Neural progenitor cell (in vitro differentiated cells): ENCODE measurements at regions not wholly inside any gene's neighbourhood (a gene's known extent, or its start where the extent isn't known, plus 50 kb on each side); places are given as distances from the start of the nearest gene placed in this dataset.

ENCODE experiments used
- DNase-seq: peaks from one replicate; pipeline ENCODE4 v3.0.0-alpha.2; 2016; ENCODE audit warnings: low spot score
- H2AFZ ChIP-seq: fragments of 200-600 bp; sonication (generic); replicated peaks from 2 replicates; pipeline ENCODE4 v1.6.1; 2016; ENCODE audit warnings: antibody characterized with exemption
- H3F3A ChIP-seq: fragments of 200-600 bp; sonication (generic); 2 replicates; pipeline ENCODE4 v1.6.1; 2016; ENCODE audit warnings: antibody characterized with exemption, low read depth
- H3K27ac ChIP-seq: fragments of 200-600 bp; sonication (generic); 2 replicates; pipeline ENCODE4 v1.5.1; 2016; ENCODE audit warnings: mild to moderate bottlenecking
- H3K27me3 ChIP-seq: fragments of 200-600 bp; sonication (generic); 2 replicates; pipeline ENCODE4 v1.6.1; 2016; ENCODE audit warnings: mild to moderate bottlenecking, moderate library complexity
- H3K36me3 ChIP-seq: fragments of 200-600 bp; sonication (generic); 2 replicates; pipeline ENCODE4 v1.5.1; 2016
- H3K4me1 ChIP-seq: fragments of 200-600 bp; sonication (generic); 2 replicates; pipeline ENCODE4 v1.6.1; 2016; ENCODE audit warnings: mixed run types
- H3K4me2 ChIP-seq: fragments of 200-600 bp; sonication (generic); 2 replicates; pipeline ENCODE4 v1.6.1; 2016
- H3K4me3 ChIP-seq: fragments of 200-600 bp; sonication (generic); 2 replicates; pipeline ENCODE4 v1.5.1; 2016
- H3K79me2 ChIP-seq: fragments of 200-600 bp; sonication (generic); 2 replicates; pipeline ENCODE4 v1.6.1; 2016; ENCODE audit warnings: low read depth
- H3K9ac ChIP-seq: fragments of 200-600 bp; sonication (generic); 2 replicates; pipeline ENCODE4 v1.6.1; 2016
- H3K9me3 ChIP-seq: fragments of 200-600 bp; sonication (generic); 2 replicates; pipeline ENCODE4 v1.5.1; 2016; ENCODE audit warnings: low read depth
- H4K20me1 ChIP-seq: fragments of 200-600 bp; sonication (generic); 2 replicates; pipeline ENCODE4 v1.6.1; 2016; ENCODE audit warnings: low read depth
- H3K27ac Mint-ChIP-seq: 3 replicates; pipeline ENCODE4 v1.8.0; 2021; ENCODE audit warnings: mixed read lengths
- H3K27me3 Mint-ChIP-seq: 2 replicates; pipeline ENCODE4 v1.8.0; 2022; ENCODE audit warnings: low read depth, mild to moderate bottlenecking, inconsistent platforms, moderate library complexity, mixed read lengths; ENCODE audit not compliant: insufficient read depth
- H3K36me3 Mint-ChIP-seq: 3 replicates; pipeline ENCODE4 v1.8.0; 2021; ENCODE audit warnings: mixed read lengths
- H3K4me1 Mint-ChIP-seq: 3 replicates; pipeline ENCODE4 v1.8.0; 2021; ENCODE audit warnings: mixed read lengths
- H3K4me3 Mint-ChIP-seq: 3 replicates; pipeline ENCODE4 v1.8.0; 2021; ENCODE audit warnings: mild to moderate bottlenecking, moderate library complexity, mixed read lengths
- H3K9me3 Mint-ChIP-seq: 3 replicates; pipeline ENCODE4 v1.8.0; 2020; ENCODE audit warnings: mixed read lengths
- EZH2 ChIP-seq: fragments of 200-600 bp; sonication (generic); IDR thresholded peaks from 2 replicates; pipeline ENCODE4 v1.6.1; 2017; ENCODE audit warnings: antibody characterized with exemption, mild to moderate bottlenecking, moderate library complexity
- EZH2phosphoT487 ChIP-seq: fragments of 200-600 bp; sonication (generic); IDR thresholded peaks from 2 replicates; pipeline ENCODE4 v1.6.1; 2017; ENCODE audit warnings: antibody characterized with exemption
- TF ChIP-seq, protein P1 (sequence below): fragments of 200-600 bp; sonication (generic); IDR thresholded peaks from 2 replicates; pipeline ENCODE4 v1.5.1; 2017; ENCODE audit warnings: antibody characterized with exemption, mild to moderate bottlenecking

DNA sequence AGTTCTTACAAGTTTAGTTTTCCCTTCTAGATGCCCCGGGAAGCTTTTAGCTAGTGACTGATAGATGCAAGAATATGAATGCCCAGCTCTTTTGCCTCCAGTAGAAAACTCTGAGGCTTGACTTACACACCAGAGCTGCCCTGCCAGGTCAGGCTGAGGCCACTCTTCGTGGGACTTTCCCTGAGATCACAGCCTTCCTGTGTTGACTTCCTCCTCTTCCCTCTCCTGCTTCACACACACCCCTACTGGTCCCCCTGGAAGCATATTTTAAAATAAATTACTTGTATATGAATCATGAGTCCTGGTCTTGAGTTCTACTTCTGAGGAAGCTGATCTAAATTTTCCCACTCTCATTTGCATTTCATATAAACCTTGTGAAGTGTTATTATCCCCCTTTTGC, 413.7 kb downstream of the PDCD6IP start:
- H3K27me3 ChIP-seq: no peaks in the 10 kb centered on the region
- no peaks in the 10 kb centered on the region for H3K36me3 ChIP-seq
- H3K27ac Mint-ChIP-seq: no peak overlapping the region
- H3K9me3 Mint-ChIP-seq: no peaks in the 10 kb centered on the region
- no peak overlapping the region for H3K4me3 Mint-ChIP-seq
- no peak overlapping the region for H3K27ac ChIP-seq
- peaks cover 12% of the 10 kb centered on the region for H3K4me1 ChIP-seq
- TF ChIP-seq, protein P1, sequence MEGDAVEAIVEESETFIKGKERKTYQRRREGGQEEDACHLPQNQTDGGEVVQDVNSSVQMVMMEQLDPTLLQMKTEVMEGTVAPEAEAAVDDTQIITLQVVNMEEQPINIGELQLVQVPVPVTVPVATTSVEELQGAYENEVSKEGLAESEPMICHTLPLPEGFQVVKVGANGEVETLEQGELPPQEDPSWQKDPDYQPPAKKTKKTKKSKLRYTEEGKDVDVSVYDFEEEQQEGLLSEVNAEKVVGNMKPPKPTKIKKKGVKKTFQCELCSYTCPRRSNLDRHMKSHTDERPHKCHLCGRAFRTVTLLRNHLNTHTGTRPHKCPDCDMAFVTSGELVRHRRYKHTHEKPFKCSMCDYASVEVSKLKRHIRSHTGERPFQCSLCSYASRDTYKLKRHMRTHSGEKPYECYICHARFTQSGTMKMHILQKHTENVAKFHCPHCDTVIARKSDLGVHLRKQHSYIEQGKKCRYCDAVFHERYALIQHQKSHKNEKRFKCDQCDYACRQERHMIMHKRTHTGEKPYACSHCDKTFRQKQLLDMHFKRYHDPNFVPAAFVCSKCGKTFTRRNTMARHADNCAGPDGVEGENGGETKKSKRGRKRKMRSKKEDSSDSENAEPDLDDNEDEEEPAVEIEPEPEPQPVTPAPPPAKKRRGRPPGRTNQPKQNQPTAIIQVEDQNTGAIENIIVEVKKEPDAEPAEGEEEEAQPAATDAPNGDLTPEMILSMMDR: no peak
- no peak for TF ChIP-seq EZH2phosphoT487
- TF ChIP-seq EZH2: no peak
- no peaks in the 10 kb centered on the region for H3K79me2 ChIP-seq
- H3K4me1 Mint-ChIP-seq: peaks cover 32% of the 10 kb centered on the region
- H3K9ac ChIP-seq: no peak overlapping the region
- peaks cover 7% of the 10 kb centered on the region for H3K27me3 Mint-ChIP-seq
- H3K36me3 Mint-ChIP-seq: no peaks in the 10 kb centered on the region
- no peaks in the 10 kb centered on the region for H3K9me3 ChIP-seq
- H2AFZ ChIP-seq: no peak overlapping the region
- no peaks in the 10 kb centered on the region for H3F3A ChIP-seq
- H3K4me3 ChIP-seq: no peak overlapping the region
- no peaks in the 10 kb centered on the region for H4K20me1 ChIP-seq
- no peak overlapping the region for H3K4me2 ChIP-seq
- no peak for DNase-seq

DNA sequence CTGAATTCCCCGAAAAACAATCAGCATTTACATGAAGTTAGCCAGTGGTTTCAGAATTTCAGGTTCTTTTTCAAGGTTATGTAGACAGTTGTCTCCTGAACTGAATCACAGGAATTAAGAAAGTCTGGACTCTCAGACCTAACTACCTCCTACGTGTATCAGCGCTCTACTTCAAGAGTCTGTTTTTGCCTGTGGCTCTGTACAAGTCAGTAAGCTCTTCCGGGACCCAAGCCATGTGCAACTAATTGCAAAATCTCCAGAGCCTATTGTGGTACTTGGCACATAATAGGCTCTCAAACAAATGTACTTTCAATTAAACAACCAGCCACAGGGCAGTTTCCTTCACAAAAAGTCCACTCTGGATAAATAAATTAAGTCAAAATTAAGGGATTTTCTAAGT, 414.2 kb downstream of the PDCD6IP start:
- H3K9me3 ChIP-seq: no peaks in the 10 kb centered on the region
- H3K4me2 ChIP-seq: no peak overlapping the region
- H3K79me2 ChIP-seq: no peaks in the 10 kb centered on the region
- no peak overlapping the region for H3K27ac Mint-ChIP-seq
- no peaks in the 10 kb centered on the region for H3K27me3 ChIP-seq
- H3K36me3 ChIP-seq: no peaks in the 10 kb centered on the region
- H2AFZ ChIP-seq: no peak overlapping the region
- H3K4me3 ChIP-seq: no peak overlapping the region
- H3K4me1 Mint-ChIP-seq: peaks cover 32% of the 10 kb centered on the region
- no peak overlapping the region for H3K9ac ChIP-seq
- no peak overlapping the region for H3K27ac ChIP-seq
- TF ChIP-seq, protein P1: no peak
- no peak for TF ChIP-seq EZH2
- no peak for TF ChIP-seq EZH2phosphoT487
- no peak overlapping the region for H3K4me3 Mint-ChIP-seq
- H3K9me3 Mint-ChIP-seq: no peaks in the 10 kb centered on the region
- no peaks in the 10 kb centered on the region for H3F3A ChIP-seq
- peaks cover 12% of the 10 kb centered on the region for H3K4me1 ChIP-seq
- peak; percentile 53 for DNase-seq
- no peaks in the 10 kb centered on the region for H4K20me1 ChIP-seq
- peaks cover 7% of the 10 kb centered on the region for H3K27me3 Mint-ChIP-seq
- no peaks in the 10 kb centered on the region for H3K36me3 Mint-ChIP-seq

DNA sequence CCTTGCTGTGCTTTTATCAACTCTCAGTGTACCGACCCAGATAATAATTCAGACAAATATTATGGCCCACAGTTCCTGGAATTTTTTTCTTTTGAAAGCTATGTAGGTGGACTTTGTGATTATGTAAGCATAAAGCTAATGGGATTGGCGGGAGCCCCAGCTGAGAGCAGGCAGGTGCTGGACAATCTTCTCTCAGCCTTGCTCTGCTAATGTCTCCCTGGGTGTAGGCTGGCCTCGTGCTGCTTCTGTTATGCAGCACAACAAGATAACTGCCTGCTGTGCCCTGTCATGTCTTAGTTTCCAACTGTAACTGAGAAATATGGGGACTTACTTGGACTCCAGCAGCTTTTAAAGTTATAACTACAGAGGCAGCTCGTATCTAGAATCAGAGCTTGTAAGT, 415.0 kb downstream of the PDCD6IP start:
- H3K27me3 ChIP-seq: no peaks in the 10 kb centered on the region
- Mint-ChIP-seq H3K27me3 (peaks cover 7% of the 10 kb centered on the region), H3K4me3 (no peak overlapping the region), H3K27ac (no peak overlapping the region), H3K4me1 (peaks cover 32% of the 10 kb centered on the region), H3K9me3 (no peaks in the 10 kb centered on the region), H3K36me3 (no peaks in the 10 kb centered on the region)
- H3K79me2 ChIP-seq: no peaks in the 10 kb centered on the region
- peaks cover 12% of the 10 kb centered on the region for H3K4me1 ChIP-seq
- H3K4me3 ChIP-seq: no peak overlapping the region
- H3K36me3 ChIP-seq: no peaks in the 10 kb centered on the region
- no peak overlapping the region for H2AFZ ChIP-seq
- H3K9ac ChIP-seq: no peak overlapping the region
- H3K27ac ChIP-seq: no peak overlapping the region
- TF ChIP-seq EZH2phosphoT487 (no peak), EZH2 (no peak)
- TF ChIP-seq, protein P1: no peak
- H4K20me1 ChIP-seq: no peaks in the 10 kb centered on the region
- H3K9me3 ChIP-seq: no peaks in the 10 kb centered on the region
- H3K4me2 ChIP-seq: no peak overlapping the region
- H3F3A ChIP-seq: no peaks in the 10 kb centered on the region
- DNase-seq: peak; percentile 5
